DOHH2 (cell line): ENCODE measurements at regions not wholly inside any gene's neighbourhood (a gene's known extent, or its start where the extent isn't known, plus 50 kb on each side); places are given as distances from the start of the nearest gene placed in this dataset.

Experiments
- CTCF ChIP-seq: fragments of 200-600 bp; sonication (generic); IDR thresholded peaks from one replicate; pipeline ENCODE4 v1.5.1; 2014; ENCODE audit warnings: antibody characterized with exemption, mild to moderate bottlenecking, low read depth, low read length; ENCODE audit not compliant: poor library complexity, severe bottlenecking
- EZH2phosphoT487 ChIP-seq: fragments of 200-600 bp; sonication (generic); IDR thresholded peaks from 2 replicates; pipeline ENCODE4 v1.6.1; 2017; ENCODE audit warnings: borderline replicate concordance, mild to moderate bottlenecking, antibody characterized with exemption, low read length, moderate library complexity, mixed read lengths

GRCh38 chr10:125256026-125256425, 95.7 kb upstream of the CTBP2 start:
- TF ChIP-seq EZH2phosphoT487, result no peak
- no peak for TF ChIP-seq CTCF
